NT2/D1 (cell line): ENCODE measurements at regions not wholly inside any gene's neighbourhood (a gene's known extent, or its start where the extent isn't known, plus 50 kb on each side); places are given as distances from the start of the nearest gene placed in this dataset.

Experiments
- DNase-seq: peaks from one replicate; pipeline ENCODE4 v3.0.0-alpha.2; 2011; ENCODE audit warnings: low read depth, low spot score
- H3K27me3 ChIP-seq: 2 replicates; pipeline ENCODE4 v1.6.0; 2011; ENCODE audit warnings: mild to moderate bottlenecking; ENCODE audit not compliant: insufficient read length, insufficient read depth
- H3K36me3 ChIP-seq: 2 replicates; pipeline ENCODE4 v1.6.1; 2011; ENCODE audit warnings: mild to moderate bottlenecking, low read length, mixed read lengths; ENCODE audit not compliant: insufficient read depth, insufficient read length
- H3K4me1 ChIP-seq: 2 replicates; pipeline ENCODE4 v1.5.1; 2011; ENCODE audit not compliant: insufficient read depth, insufficient read length
- H3K4me3 ChIP-seq: 2 replicates; pipeline ENCODE4 v1.5.1; 2011; ENCODE audit warnings: low read depth; ENCODE audit not compliant: insufficient read length
- H3K9ac ChIP-seq: 2 replicates; pipeline ENCODE4 v1.6.0; 2011; ENCODE audit warnings: low read depth; ENCODE audit not compliant: insufficient read length
- H3K9me3 ChIP-seq: 2 replicates; pipeline ENCODE4 v1.5.1; 2011; ENCODE audit warnings: mild to moderate bottlenecking, low read length; ENCODE audit not compliant: insufficient read depth
- SUZ12 ChIP-seq: IDR thresholded peaks from 2 replicates; pipeline ENCODE4 v1.6.1; 2011; ENCODE audit not compliant: insufficient read length, insufficient read depth; ENCODE audit errors: extremely low read depth
- YY1 ChIP-seq: IDR thresholded peaks from 2 replicates; pipeline ENCODE4 v1.6.1; 2011; ENCODE audit not compliant: insufficient read length, insufficient read depth
- ZNF274 ChIP-seq: IDR thresholded peaks from 2 replicates; pipeline ENCODE4 v1.6.1; 2011; ENCODE audit warnings: mild to moderate bottlenecking, low read depth, low read length

DNA sequence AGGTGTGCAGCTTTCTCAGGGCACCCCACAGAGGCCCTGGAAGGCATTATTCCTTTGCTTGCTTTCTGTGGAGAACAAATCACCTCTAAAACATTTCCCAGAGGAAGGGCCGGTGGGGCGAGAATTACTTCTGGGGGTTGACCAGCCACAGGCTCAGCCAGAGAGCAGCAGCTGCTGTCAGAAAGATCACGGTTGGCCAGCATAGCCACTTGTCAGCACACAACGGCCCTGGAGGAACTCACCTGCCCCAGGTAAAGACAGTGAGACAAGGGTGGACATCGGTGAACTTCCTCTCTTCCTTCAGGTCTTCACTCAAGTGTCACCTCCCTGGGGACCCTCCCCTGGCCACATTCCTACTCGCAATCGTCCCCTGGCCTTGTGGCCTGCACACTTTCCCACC lies 69.5 kb upstream of the CLDN14 start:
- no peak overlapping the region for H3K9ac ChIP-seq
- H3K36me3 ChIP-seq: no peaks in the 10 kb centered on the region
- TF ChIP-seq SUZ12: no peak
- TF ChIP-seq ZNF274: no peak
- no peak for TF ChIP-seq YY1
- no peaks in the 10 kb centered on the region for H3K9me3 ChIP-seq
- no peak overlapping the region for H3K4me3 ChIP-seq
- peaks cover 4% of the 10 kb centered on the region for H3K4me1 ChIP-seq
- H3K27me3 ChIP-seq: peaks cover 3% of the 10 kb centered on the region
- no peak for DNase-seq

- DNase-seq: no peak
- Histone ChIP-seq H3K27me3 (peaks cover 3% of the 10 kb centered on the region), H3K4me1 (peaks cover 4% of the 10 kb centered on the region), H3K4me3 (no peak overlapping the region), H3K36me3 (no peaks in the 10 kb centered on the region), H3K9ac (no peak overlapping the region), H3K9me3 (no peaks in the 10 kb centered on the region)
- TF ChIP-seq YY1: no peak
- no peak for TF ChIP-seq ZNF274
- no peak for TF ChIP-seq SUZ12
Measured at GRCh38 chr21:36550761-36551160, 70.8 kb upstream of the CLDN14 start.

DNA sequence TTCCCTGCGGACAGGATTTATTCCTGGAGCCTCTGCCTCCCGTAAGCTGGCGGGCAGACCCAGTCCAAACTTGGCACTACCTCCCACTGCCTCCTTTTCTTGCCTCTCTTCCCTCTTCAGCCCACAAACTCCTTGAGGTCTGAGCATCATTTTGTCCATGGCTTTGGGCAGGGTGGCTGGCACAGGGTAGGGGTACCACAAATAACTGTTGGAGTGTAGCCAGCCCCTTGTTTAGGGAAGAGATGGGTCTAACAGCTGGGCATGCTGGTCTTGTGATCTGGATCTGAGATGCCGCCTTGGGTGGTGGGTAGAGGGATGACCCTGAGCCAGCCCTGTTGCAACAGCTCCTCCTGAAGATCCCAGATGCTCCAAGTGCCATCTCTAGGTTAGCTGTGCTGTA lies 71.4 kb upstream of the CLDN14 start:
- Histone ChIP-seq H3K4me1 (peaks cover 4% of the 10 kb centered on the region), H3K36me3 (no peaks in the 10 kb centered on the region), H3K4me3 (no peak overlapping the region), H3K9me3 (no peaks in the 10 kb centered on the region), H3K9ac (no peak overlapping the region), H3K27me3 (peaks cover 3% of the 10 kb centered on the region)
- no peak for DNase-seq
- no peak for TF ChIP-seq ZNF274
- TF ChIP-seq YY1: no peak
- TF ChIP-seq SUZ12: no peak

- Histone ChIP-seq H3K9me3 (no peaks in the 10 kb centered on the region), H3K9ac (no peak overlapping the region), H3K36me3 (no peaks in the 10 kb centered on the region), H3K4me1 (peaks cover 4% of the 10 kb centered on the region), H3K27me3 (peaks cover 3% of the 10 kb centered on the region), H3K4me3 (no peak overlapping the region)
- no peak for DNase-seq
- TF ChIP-seq ZNF274: no peak
- TF ChIP-seq YY1: no peak
- no peak for TF ChIP-seq SUZ12
Measured at GRCh38 chr21:36551731-36552433, 72.0 kb upstream of the CLDN14 start.

- Histone ChIP-seq H3K4me1 (peaks cover 4% of the 10 kb centered on the region), H3K36me3 (no peaks in the 10 kb centered on the region), H3K27me3 (peaks cover 3% of the 10 kb centered on the region), H3K9me3 (no peaks in the 10 kb centered on the region), H3K9ac (no peak overlapping the region), H3K4me3 (no peak overlapping the region)
- no peak for TF ChIP-seq ZNF274
- TF ChIP-seq YY1: no peak
- TF ChIP-seq SUZ12: no peak
- no peak for DNase-seq
Measured at GRCh38 chr21:36552434-36552785, 72.5 kb upstream of the CLDN14 start.

DNA sequence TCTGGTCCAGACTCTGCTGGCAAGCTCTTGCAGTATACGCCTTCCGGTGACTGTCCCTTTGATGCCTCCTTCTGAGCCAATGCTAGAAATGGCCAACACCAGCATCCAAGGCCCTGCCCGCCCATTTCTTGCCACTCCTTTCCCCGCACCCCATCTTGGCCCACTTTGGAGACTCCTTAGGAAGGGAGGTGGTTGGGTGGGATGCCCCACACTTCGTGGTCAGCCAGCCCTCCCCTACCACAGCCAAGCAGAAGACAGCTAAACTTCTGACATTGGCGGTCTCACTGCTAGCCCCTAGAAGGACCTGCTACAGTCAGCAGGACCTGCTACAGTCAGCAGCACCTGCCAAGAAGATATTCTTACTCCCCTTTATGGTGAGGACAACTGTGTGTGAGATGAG lies 73.5 kb upstream of the CLDN14 start:
- Histone ChIP-seq H3K9me3 (no peaks in the 10 kb centered on the region), H3K27me3 (no peaks in the 10 kb centered on the region)
- no peak for DNase-seq

GRCh38 chr21:36554411-36555157 lies 74.7 kb upstream of the CLDN14 start:
- Histone ChIP-seq H3K27me3 (no peaks in the 10 kb centered on the region), H3K4me1 (peaks cover 3% of the 10 kb centered on the region), H3K4me3 (no peak overlapping the region), H3K36me3 (no peaks in the 10 kb centered on the region), H3K9me3 (no peaks in the 10 kb centered on the region), H3K9ac (no peak overlapping the region)
- TF ChIP-seq SUZ12 (no peak), ZNF274 (no peak), YY1 (no peak)
- peak; percentile 39 for DNase-seq

More for the DNA sequence above, 73.5 kb upstream of the CLDN14 start:
- TF ChIP-seq YY1 (no peak), ZNF274 (no peak), SUZ12 (no peak)
- no peak overlapping the region for H3K9ac ChIP-seq
- H3K36me3 ChIP-seq: no peaks in the 10 kb centered on the region
- no peak overlapping the region for H3K4me3 ChIP-seq
- peaks cover 4% of the 10 kb centered on the region for H3K4me1 ChIP-seq
